Testis (tissue), 2 donors: ENCODE measurements at regions not wholly inside any gene's neighbourhood (a gene's known extent, or its start where the extent isn't known, plus 50 kb on each side); places are given as distances from the start of the nearest gene placed in this dataset.

Source experiments
- CTCF ChIP-seq, 3 experiments: fragments of 450-650 bp in 2 of 3; fragments of 200-600 bp in 1 of 3; sonication (generic) in 1 of 3; IDR thresholded peaks; one replicate each; pipeline ENCODE4 v1.5.1; 2016 to 2019; ENCODE audit warnings: antibody characterized with exemption in 3 of 3, mild to moderate bottlenecking in 2 of 3, moderate library complexity in 1 of 3
- POLR2A ChIP-seq: fragments of 450-650 bp; IDR thresholded peaks from one replicate; pipeline ENCODE4 v1.6.1; 2017; ENCODE audit warnings: antibody characterized with exemption, mild to moderate bottlenecking, moderate library complexity

GRCh38 chr3:106092792-106093191, 224.0 kb upstream of the CBLB start:
- TF ChIP-seq POLR2A (no peak), CTCF (IDR thresholded peaks at IDR 0.05) (no peak)
